ENCODE measurements at regions not wholly inside any gene's neighbourhood (a gene's known extent, or its start where the extent isn't known, plus 50 kb on each side); places are given as distances from the start of the nearest gene placed in this dataset.
"Not testable (repeated sequence)": the region's sequence is repeated elsewhere in the genome, so short reads cannot be mapped to it uniquely, and the experiment has no call there.

DNA sequence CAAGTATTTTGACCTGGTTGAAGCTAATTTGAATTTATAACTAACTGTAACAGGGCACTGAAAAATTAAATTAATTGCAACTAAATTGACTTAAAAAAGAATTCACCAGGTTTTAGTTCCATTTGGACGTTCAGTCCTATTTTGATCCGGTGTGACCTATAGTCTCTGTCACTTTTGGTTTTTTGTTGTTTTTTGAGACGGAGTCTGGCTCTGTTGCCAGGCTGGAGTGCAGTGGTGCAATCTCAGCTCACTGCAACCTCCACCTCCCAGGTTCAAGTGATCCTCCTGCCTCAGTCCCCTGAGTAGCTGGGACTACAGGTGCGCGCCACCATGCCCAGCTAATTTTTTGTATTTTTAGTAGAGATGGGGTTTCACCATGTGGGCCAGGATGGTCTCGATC is 91.2 kb downstream of the GADD45G start:
- not testable (repeated sequence) for DNase-seq (ENCODE audit: low read depth)

GRCh38 chr9:89696780-89697179 is 92.0 kb downstream of the GADD45G start:
- no peak for DNase-seq (ENCODE audit: low read depth)

- DNase-seq (ENCODE audit: low read depth) = no peak
These were observed 92.7 kb downstream of the GADD45G start for GRCh38 chr9:89697553-89697952.

DNA sequence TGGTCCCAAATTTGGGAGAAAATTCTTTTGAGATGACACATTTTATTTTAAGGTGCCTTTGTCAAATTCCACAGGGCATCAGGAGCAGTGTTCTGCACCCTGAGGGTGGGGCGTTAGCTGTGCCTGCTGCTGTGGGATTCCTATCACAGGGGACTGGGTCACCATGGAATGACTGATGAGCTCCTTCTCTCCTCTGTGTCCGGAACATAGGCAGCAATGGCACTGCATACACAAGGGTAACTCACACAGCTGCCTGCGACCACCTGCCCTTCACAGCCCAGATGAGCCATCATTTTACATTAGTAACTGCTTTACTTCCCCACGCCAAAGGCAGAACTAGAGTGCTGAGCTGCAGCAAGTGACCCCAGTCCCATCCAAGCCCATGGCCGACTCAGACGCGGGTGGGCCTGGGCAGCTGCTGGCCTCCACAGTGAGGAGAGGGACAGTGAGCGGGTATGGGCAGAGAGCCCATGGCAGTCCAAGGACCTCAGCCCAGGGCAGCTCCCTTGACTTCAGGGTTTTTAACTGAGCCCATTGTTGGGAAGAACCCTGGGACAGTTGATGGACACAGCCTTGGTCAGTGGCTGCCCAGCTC is 93.7 kb downstream of the GADD45G start:
- no peak for DNase-seq (ENCODE audit: low read depth)

GRCh38 chr9:89699646-89700045 is 94.8 kb downstream of the GADD45G start:
- DNase-seq (ENCODE audit: low read depth) = no peak

GRCh38 chr9:89701221-89701798 is 96.5 kb downstream of the GADD45G start:
- DNase-seq (ENCODE audit: low read depth) = peak; percentile 54

DNA sequence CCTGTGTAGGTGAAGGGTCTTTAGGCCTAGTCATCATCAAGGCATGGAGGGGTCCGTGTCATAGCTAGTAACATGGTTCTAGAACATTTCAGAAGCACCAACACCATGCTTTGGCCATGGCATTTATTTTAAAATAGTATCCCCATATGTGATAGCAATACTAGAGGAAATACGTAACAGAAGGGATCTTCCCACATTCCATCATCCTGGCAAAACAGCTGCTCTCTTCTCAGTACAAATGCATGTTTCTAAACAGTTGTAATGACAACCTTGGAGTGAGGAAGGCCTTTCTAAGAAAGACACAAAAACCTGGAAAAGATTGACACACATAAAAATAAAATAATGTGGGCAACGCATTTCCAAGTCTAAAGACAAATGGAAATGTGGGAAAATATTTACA is 97.6 kb downstream of the GADD45G start:
- no peak for DNase-seq (ENCODE audit: low read depth)

DNA sequence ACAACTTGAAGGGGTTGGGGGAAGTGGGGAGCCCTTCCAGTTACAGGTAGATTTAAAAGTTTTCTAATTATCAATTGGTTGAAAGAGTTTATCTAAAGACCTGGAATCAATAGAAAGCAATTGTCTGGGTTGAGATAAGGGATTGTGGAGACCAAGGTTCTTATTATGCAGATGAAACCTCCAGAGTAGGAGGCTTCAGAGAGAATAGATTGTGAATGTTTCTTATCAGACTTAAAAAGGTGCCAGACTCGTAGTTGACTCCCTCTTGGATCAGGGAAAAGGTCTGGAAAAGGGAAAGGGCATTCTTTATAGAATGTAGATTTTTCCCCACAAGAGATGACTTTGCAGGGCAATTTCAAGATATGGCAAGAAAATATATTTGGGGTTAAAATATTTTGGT is 100.8 kb downstream of the GADD45G start:
- DNase-seq (ENCODE audit: low read depth) = no peak

GRCh38 chr9:89706086-89706485 is 101.3 kb downstream of the GADD45G start:
- no peak for DNase-seq (ENCODE audit: low read depth)

GRCh38 chr9:89706731-89707191 is 101.9 kb downstream of the GADD45G start:
- no peak for DNase-seq (ENCODE audit: low read depth)

DNA sequence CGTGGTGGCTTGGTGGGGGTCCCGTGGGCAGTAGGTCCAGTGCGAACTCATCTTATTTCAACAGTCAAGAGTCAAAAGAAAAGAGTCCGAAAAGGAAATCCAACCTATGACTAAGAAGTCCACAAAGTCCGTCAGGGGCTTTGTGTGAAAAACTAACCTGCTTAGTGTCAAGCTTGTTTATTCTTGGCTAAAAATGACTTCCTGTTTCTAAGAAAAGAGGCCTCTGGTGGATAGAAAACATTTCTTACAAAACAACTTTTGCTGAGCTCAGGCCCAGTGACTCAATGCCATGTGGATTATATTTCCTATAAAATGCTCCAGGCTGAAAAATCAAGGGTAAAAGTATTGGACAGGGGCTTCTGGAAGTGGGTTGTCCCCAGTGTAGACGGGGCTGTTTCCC is 105.9 kb downstream of the GADD45G start:
- no peak for DNase-seq (ENCODE audit: low read depth)

DNA sequence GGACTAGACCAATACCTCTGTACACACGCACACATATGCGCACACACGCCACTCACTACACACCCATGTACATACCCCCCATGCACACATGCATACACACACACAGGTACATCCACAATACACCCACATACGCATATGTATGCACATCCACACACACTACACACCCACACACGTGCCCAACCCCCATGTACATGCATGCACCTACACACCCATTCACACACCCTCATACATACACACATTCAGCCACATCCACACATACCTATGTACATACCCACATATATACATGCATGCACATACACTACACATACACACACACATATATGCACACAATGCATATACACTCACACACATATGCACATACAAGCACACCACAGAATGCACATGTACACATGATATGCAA is 107.1 kb downstream of the GADD45G start:
- no peak for DNase-seq (ENCODE audit: low read depth)

DNA sequence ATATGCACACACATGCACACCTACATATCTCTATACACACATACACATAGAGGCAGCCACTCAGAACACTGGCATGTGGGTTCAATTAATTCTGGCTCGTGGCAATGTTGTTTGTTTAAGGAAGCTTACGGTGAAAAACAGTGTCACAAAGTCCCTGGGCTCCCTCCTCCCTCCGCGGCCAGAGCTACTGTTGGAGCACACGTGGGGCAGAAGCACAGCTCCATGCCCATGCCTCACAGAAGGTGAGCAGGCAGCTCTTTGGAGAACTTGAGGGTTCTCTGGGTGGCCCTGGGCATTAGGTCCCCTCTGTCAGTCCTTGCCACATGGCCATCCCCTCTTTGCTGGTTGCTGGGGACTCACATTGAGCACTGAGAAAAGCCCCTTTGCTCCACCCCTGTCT is 107.5 kb downstream of the GADD45G start:
- no peak for DNase-seq (ENCODE audit: low read depth)

DNA sequence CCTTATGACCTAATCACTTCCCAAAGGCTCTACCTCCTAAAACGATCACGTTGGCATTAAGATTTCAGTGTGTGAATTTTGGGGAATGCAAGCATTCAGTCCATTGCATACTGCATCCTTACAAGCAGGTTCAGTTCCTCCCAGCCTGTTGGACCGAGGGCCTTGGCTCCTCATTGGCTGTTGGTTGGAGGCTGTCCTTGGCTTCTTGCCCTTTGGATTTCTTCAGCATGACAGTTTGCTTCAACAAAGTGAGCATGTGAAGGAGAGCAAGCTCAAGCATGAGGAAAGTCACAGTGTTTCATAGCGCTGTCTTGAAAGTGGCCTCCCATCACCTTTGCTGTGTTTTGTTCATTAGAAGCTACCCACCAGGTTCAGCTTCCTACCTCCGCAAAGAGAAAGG is 109.5 kb downstream of the GADD45G start:
- no peak for DNase-seq (ENCODE audit: low read depth)

GRCh38 chr9:89715318-89715858 is 110.6 kb downstream of the GADD45G start:
- DNase-seq (ENCODE audit: low read depth) = no peak

DNA sequence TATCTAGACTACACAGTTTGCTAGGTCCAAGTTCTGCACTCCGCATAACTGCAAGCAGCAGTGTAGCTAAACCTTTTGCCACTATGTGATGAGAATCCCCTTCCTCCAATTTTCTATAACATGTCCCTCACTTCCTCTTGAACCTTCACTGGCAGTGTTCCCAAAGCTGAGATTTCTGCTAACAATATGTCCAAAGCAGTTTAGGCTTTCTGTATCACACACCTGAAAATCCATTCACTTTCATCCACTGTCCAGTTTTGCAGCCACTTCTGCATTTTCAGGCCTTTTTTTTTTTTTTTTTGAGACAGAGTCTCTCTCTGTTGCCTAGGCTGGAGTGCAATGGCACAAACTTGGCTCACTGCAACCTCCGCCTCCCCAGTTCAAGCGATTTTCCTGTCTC is 111.1 kb downstream of the GADD45G start:
- no peak for DNase-seq (ENCODE audit: low read depth)

DNA sequence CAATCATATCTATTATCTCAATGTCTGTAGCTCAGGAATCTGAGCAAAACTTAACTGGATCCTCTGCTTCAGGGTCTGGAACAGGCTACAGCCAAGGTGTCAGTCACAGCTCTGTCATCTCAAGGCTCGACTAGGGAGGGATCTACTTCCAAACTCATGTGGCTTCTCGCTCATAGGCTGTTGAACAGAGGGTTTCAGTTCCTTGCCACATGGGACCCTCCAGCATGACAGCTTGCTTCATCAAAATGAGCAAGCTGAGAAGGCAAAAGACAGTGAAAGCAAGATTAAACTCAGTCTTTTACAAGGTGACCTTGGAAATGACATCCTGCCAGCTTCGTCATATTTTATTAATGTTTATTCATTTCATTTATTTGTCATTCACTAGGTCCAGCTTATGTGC is 111.7 kb downstream of the GADD45G start:
- no peak for DNase-seq (ENCODE audit: low read depth)

DNA sequence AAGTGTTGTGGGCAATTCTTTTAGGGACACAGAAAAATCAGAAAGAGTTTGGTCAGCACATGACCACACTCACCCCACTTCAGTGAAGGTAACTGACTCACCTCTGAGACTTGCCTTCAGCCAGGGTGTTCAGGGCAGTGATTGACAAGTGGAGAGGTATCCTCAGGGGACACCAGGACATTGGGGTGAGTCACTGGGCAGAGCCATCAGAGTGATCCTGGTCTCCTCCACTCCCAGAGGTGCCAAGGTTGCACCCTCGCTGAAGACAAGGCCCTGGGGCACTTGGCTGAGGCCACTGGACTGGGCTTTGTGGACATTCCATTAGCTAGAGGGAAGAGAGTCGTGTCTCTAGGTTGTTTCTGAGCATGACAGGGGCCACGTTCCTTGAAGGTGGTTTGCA is 113.4 kb downstream of the GADD45G start:
- no peak for DNase-seq (ENCODE audit: low read depth)

DNA sequence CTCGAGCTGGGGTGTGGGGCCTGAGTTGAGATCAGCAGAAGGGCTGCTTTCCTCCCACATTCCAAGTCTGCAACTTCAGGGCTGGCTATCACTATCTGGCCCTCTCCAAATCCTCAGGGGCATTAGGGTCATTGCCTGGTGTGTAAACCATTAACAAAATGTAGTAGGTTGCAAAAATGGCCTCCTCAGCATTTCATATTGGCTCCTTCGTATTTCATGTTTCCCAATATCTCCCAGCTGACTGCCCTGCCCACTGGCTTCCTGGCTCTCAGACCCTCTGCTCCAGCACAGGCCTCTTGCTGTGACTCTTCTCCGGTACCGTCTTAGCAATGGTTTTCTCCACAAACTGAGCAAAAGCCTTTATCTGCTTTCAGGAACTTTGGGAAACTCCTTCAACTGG is 113.8 kb downstream of the GADD45G start:
- no peak for DNase-seq (ENCODE audit: low read depth)

- DNase-seq (ENCODE audit: low read depth) = no peak
These were observed 114.4 kb downstream of the GADD45G start for GRCh38 chr9:89719202-89719601.

DNA sequence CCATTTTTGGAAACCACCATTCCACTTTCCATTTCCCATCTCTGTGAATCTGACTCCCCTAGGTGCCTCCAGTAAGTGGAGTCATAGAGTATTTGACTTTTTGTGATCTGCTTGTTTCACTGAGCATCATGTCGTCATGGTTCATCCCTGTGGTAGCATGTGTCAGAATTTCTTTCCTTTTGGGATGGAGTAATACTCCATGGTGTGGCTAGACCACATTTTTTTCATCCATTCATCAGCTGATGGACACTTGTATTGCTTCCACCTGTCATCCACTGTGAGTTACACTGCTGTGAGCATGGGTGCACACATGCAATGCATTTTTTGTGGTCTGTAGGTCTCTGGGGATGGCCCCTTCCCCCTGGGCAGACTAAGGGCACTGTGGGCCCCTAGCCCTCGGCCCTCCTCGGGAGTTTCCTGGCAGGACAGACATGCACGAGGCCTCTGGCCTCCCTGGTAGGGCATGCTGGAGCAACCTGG is 115.9 kb downstream of the GADD45G start:
- no peak for DNase-seq (ENCODE audit: low read depth)

DNA sequence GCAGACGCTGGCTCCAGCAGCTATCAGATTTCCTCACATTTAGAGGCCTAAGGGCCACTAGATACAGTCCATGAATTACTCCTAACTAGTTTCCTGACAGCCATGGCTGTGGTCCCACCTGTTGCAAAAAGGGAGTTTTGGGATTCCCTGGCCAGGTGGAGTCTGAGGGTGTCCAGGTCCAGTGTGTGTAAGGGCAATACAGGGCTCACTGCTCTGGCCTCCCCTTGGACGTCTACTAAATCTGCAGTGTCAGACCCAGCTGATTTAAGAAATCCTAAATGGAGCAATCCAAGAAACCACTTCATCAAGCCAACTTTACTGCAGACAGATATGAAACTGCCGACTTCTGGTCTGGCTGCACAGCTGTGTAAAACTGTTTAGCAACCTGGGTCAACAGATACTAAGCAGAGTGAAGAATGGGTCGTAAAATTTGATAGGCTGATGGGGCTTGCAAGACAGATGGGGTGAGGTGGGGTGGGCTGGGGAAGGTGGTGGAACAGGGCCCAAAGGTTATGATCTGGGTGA is 116.4 kb downstream of the GADD45G start:
- DNase-seq (ENCODE audit: low read depth) = no peak

DNA sequence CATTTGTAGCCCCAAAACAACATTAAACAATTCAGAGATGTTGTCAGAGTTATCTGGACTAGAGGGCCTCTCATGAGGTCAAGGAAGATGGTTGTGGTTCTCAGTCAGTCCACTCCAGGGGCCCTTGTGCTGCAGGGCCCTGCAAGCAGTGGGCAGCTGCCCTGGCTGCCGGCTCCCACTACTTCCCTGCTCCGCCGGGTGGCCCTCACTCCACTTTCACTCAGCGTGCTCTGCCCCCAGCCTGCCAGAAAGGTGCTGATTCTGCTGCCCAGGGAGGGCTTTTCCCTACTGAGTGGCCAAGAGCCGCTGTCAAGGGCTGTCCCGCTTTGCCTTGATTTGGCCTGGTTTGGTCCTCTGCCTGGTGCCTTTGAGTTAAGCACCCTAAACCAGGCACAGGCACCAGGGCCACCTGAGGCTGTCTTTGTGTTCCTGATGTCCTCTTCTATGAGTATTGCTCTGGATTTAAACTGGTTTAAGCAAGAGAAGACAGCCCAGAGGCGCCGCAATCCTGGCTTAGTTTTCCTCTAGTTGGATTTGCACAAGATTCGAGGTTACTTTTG is 117.2 kb downstream of the GADD45G start:
- DNase-seq (ENCODE audit: low read depth) = no peak
